Parathyroid adenoma (tissue), 2 donors: ENCODE measurements at regions not wholly inside any gene's neighbourhood (a gene's known extent, or its start where the extent isn't known, plus 50 kb on each side); places are given as distances from the start of the nearest gene placed in this dataset.

ENCODE experiments used
- H2AFZ ChIP-seq: fragments of 300-600 bp; sonication (generic); one replicate; pipeline ENCODE4 v1.7.0; 2017; ENCODE audit warnings: antibody characterized with exemption, mild to moderate bottlenecking
- H3K27ac ChIP-seq: fragments of 300-600 bp; sonication (generic); one replicate; pipeline ENCODE4 v1.7.0; 2017
- H3K27me3 ChIP-seq: fragments of 300-600 bp; sonication (generic); one replicate; pipeline ENCODE4 v1.7.0; 2017; ENCODE audit warnings: low read length; ENCODE audit not compliant: control insufficient read depth, insufficient read depth
- H3K36me3 ChIP-seq: fragments of 300-600 bp; sonication (generic); one replicate; pipeline ENCODE4 v1.7.0; 2017; ENCODE audit warnings: low read length; ENCODE audit not compliant: control insufficient read depth, insufficient read depth
- H3K4me1 ChIP-seq: fragments of 300-600 bp; sonication (generic); one replicate; pipeline ENCODE4 v1.7.0; 2017; ENCODE audit warnings: control low read depth
- H3K4me2 ChIP-seq: fragments of 300-600 bp; sonication (generic); one replicate; pipeline ENCODE4 v1.7.0; 2017; ENCODE audit warnings: low read length
- H3K4me3 ChIP-seq: fragments of 300-600 bp; sonication (generic); one replicate; pipeline ENCODE4 v1.7.0; 2017; ENCODE audit warnings: low read depth, low read length
- H3K79me2 ChIP-seq: fragments of 300-600 bp; sonication (generic); one replicate; pipeline ENCODE4 v1.7.0; 2017; ENCODE audit warnings: control low read depth
- H3K9ac ChIP-seq: fragments of 300-600 bp; sonication (generic); one replicate; pipeline ENCODE4 v1.7.0; 2017; ENCODE audit warnings: mild to moderate bottlenecking
- H3K9me3 ChIP-seq: fragments of 300-600 bp; sonication (generic); one replicate; pipeline ENCODE4 v1.7.0; 2017; ENCODE audit warnings: low read length; ENCODE audit not compliant: control insufficient read depth
- TF ChIP-seq, protein P1 (sequence below): fragments of 300-600 bp; sonication (generic); IDR thresholded peaks from one replicate; pipeline ENCODE4 v1.7.0; 2017; ENCODE audit warnings: antibody characterized with exemption, mild to moderate bottlenecking
- donor health status: primary hyperparathyroidism.

DNA sequence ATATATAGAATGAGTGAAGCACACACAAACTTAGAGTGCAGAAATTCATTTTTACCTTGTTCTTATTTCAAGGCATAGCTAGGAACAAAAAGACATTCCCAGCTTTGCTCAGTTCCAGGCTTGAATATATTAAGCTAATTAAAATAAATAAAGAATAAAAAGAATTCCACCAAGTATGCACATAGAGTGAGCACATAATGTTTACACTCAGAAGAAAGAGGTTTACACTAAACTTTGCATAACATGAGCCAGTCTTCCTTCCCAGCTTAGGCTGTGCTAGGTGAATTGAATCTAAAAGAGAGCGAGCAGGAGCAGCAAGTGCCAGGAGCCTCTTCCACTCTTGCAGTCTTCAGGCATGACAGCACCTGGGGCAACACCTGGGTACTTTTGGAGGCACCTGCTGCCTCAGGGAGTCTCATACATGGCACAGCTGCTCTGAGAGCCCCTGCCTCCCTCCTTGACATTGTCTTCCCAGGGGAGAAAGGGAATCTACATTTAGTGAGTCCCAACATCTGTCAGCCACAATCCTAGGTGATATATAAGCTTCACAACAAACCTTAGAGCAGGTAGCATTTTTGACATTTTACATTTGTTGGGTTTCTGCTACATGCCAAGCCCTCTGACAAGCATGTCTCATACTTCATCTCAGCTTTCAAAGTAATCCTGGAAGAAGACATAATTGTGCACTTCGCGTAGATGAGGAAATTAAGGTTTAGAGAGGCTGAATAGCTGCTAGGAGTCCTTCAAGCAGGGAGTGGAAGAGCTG, 732.7 kb upstream of the TENM4 start:
- no peaks in the 10 kb centered on the region for H3K36me3 ChIP-seq
- TF ChIP-seq, protein P1, sequence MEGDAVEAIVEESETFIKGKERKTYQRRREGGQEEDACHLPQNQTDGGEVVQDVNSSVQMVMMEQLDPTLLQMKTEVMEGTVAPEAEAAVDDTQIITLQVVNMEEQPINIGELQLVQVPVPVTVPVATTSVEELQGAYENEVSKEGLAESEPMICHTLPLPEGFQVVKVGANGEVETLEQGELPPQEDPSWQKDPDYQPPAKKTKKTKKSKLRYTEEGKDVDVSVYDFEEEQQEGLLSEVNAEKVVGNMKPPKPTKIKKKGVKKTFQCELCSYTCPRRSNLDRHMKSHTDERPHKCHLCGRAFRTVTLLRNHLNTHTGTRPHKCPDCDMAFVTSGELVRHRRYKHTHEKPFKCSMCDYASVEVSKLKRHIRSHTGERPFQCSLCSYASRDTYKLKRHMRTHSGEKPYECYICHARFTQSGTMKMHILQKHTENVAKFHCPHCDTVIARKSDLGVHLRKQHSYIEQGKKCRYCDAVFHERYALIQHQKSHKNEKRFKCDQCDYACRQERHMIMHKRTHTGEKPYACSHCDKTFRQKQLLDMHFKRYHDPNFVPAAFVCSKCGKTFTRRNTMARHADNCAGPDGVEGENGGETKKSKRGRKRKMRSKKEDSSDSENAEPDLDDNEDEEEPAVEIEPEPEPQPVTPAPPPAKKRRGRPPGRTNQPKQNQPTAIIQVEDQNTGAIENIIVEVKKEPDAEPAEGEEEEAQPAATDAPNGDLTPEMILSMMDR, result no peak
- H3K9me3 ChIP-seq, result no peaks in the 10 kb centered on the region

DNA sequence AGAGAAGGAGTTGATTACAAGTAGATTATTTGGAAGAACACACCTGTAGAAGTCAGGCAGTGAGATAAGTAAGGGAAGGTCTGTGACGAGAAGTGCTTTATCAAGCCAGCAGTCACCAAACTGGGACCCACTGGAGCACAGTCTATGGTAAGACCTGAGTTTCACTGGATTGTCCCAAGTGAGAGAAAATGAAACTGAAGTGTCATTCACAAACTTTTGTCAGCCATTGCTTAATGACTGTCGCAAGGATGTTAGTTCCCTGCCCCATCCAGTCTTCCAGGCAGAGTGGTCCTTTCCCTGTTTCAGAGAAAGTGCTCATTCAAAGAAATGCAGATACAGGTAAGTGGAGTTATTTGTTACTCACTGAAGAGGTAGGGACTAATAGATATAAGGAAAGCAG, 728.0 kb upstream of the TENM4 start:
- Histone ChIP-seq H2AFZ (no peak overlapping the region), H3K4me1 (no peaks in the 10 kb centered on the region), H3K9ac (no peak overlapping the region), H3K4me3 (no peak overlapping the region), H3K79me2 (no peaks in the 10 kb centered on the region), H3K27ac (no peak overlapping the region), H3K36me3 (no peaks in the 10 kb centered on the region), H3K9me3 (no peaks in the 10 kb centered on the region), H3K4me2 (no peak overlapping the region), H3K27me3 (no peaks in the 10 kb centered on the region)
- TF ChIP-seq, protein P1, result no peak

More for the DNA sequence above, 732.7 kb upstream of the TENM4 start:
- no peak overlapping the region for H3K9ac ChIP-seq
- no peak overlapping the region for H3K4me3 ChIP-seq
- H3K27ac ChIP-seq, result no peak overlapping the region
- no peaks in the 10 kb centered on the region for H3K27me3 ChIP-seq
- H3K4me1 ChIP-seq, result no peaks in the 10 kb centered on the region
- no peak overlapping the region for H2AFZ ChIP-seq
- H3K4me2 ChIP-seq, result no peak overlapping the region
- H3K79me2 ChIP-seq, result no peaks in the 10 kb centered on the region

DNA sequence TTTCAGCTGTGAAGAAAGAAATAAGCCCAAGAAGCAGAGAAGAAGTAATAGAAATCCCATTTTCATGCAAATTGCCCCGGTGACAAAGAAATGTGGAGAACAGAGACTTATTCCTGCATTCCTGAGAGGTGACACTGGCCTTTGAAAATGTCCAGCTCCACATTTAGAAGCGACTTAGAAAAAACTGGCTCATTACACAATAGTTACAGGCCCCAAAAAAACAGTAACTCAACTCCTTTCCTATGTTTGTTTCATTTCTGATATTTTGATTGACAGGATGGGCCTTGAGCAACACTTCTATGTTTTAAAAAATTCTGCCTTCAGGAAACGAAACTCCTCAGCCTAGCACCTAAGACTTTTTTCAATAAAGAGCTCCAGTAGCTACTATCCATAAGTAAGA, 726.9 kb upstream of the TENM4 start:
- H3K79me2 ChIP-seq, result no peaks in the 10 kb centered on the region
- H3K4me2 ChIP-seq, result no peak overlapping the region
- no peak overlapping the region for H3K4me3 ChIP-seq
- H3K36me3 ChIP-seq, result no peaks in the 10 kb centered on the region
- H2AFZ ChIP-seq, result no peak overlapping the region
- no peaks in the 10 kb centered on the region for H3K27me3 ChIP-seq
- H3K27ac ChIP-seq, result no peak overlapping the region
- TF ChIP-seq, protein P1, result no peak
- no peak overlapping the region for H3K9ac ChIP-seq
- H3K4me1 ChIP-seq, result no peaks in the 10 kb centered on the region
- no peaks in the 10 kb centered on the region for H3K9me3 ChIP-seq

DNA sequence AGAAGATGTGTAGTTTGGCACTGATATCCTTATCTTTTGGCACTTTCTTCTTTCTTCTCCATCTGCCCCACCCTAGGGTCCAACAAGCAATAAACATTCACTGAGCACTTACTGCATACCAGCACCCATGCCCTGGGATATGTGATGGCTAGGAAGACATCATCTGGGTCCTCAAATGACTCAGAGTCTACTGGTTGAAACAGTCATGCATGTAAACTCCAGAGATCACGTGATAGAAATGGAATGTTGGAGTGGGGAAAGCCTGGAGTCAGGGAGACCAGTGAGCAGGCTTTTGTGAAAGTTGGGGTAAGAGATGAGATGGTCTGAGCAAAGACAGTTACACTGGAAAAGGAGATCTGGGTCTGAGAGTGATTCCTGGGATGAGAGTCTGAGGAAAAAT, 724.9 kb upstream of the TENM4 start:
- no peaks in the 10 kb centered on the region for H3K79me2 ChIP-seq
- TF ChIP-seq, protein P1, result no peak
- no peak overlapping the region for H2AFZ ChIP-seq
- H3K9ac ChIP-seq, result no peak overlapping the region
- no peaks in the 10 kb centered on the region for H3K4me1 ChIP-seq
- H3K9me3 ChIP-seq, result no peaks in the 10 kb centered on the region
- no peak overlapping the region for H3K4me3 ChIP-seq
- no peak overlapping the region for H3K4me2 ChIP-seq
- H3K27me3 ChIP-seq, result no peaks in the 10 kb centered on the region
- no peaks in the 10 kb centered on the region for H3K36me3 ChIP-seq
- H3K27ac ChIP-seq, result no peak overlapping the region

DNA sequence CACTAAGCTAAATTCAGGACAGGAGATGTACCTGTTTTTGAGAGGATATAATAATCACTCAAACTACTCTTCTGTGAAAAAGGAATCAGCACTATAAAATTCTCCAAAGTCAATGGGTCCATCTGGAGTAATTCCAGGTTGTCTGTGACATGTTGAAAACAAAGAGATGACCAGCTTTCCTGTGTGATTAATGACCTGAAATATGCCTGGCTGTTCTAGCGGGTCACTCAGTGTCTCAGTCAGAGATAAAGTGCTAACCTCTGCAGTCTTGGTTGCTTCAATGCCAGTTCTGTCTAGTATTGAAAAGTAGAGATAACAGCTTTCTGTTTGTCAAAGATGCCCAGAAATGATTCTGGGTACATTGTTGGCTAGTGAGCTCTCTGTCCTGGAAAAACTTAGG, 722.6 kb upstream of the TENM4 start:
- H3K27ac ChIP-seq, result no peak overlapping the region
- no peak overlapping the region for H2AFZ ChIP-seq
- no peaks in the 10 kb centered on the region for H3K27me3 ChIP-seq
- H3K4me3 ChIP-seq, result no peak overlapping the region
- TF ChIP-seq, protein P1, result no peak
- no peak overlapping the region for H3K9ac ChIP-seq
- no peaks in the 10 kb centered on the region for H3K9me3 ChIP-seq
- no peaks in the 10 kb centered on the region for H3K4me1 ChIP-seq
- no peaks in the 10 kb centered on the region for H3K79me2 ChIP-seq
- no peaks in the 10 kb centered on the region for H3K36me3 ChIP-seq
- no peak overlapping the region for H3K4me2 ChIP-seq
